NB4 (cell line): ENCODE measurements at regions not wholly inside any gene's neighbourhood (a gene's known extent, or its start where the extent isn't known, plus 50 kb on each side); places are given as distances from the start of the nearest gene placed in this dataset.
"Not testable (repeated sequence)": the region's sequence is repeated elsewhere in the genome, so short reads cannot be mapped to it uniquely, and the experiment has no call there.

Experiments
- DNase-seq: peaks from one replicate; pipeline ENCODE4 v3.0.0; 2010; ENCODE audit warnings: low read depth
- H3K4me3 ChIP-seq: one replicate; pipeline ENCODE4 v1.5.1; 2011; ENCODE audit warnings: mild to moderate bottlenecking, low read depth, low read length, moderate library complexity
- CTCF ChIP-seq: IDR thresholded peaks from one replicate; pipeline ENCODE4 v1.5.1; 2012; ENCODE audit warnings: low read depth, low read length
- MAX ChIP-seq: IDR thresholded peaks from 2 replicates; pipeline ENCODE4 v1.6.1; 2011; ENCODE audit warnings: low read depth, low read length
- MYC ChIP-seq: IDR thresholded peaks from 2 replicates; pipeline ENCODE4 v1.6.1; 2011; ENCODE audit warnings: low read depth, low read length
- POLR2A ChIP-seq: IDR thresholded peaks from 2 replicates; pipeline ENCODE4 v1.6.1; 2011; ENCODE audit warnings: mild to moderate bottlenecking; ENCODE audit not compliant: insufficient read length; ENCODE audit errors: extremely low read depth

GRCh38 chr11:38543311-38543710 lies 1945.3 kb upstream of the RAG2 start:
- no peak for TF ChIP-seq POLR2A
- no peak for TF ChIP-seq MAX
- no peak for TF ChIP-seq MYC
- TF ChIP-seq CTCF: no peak
- DNase-seq: no peak
- no peak overlapping the region for H3K4me3 ChIP-seq

- TF ChIP-seq MYC (no peak), MAX (no peak), CTCF (no peak), POLR2A (no peak)
- no peak overlapping the region for H3K4me3 ChIP-seq
- DNase-seq: no peak
Measured at GRCh38 chr11:38538866-38539680, 1941.0 kb upstream of the RAG2 start.

- H3K4me3 ChIP-seq: no peak overlapping the region
- DNase-seq: no peak
- TF ChIP-seq MAX (no peak), CTCF (no peak), MYC (no peak), POLR2A (no peak)
Measured at GRCh38 chr11:38530226-38530625, 1932.2 kb upstream of the RAG2 start.

GRCh38 chr11:38524945-38525344 lies 1926.9 kb upstream of the RAG2 start:
- no peak overlapping the region for H3K4me3 ChIP-seq
- no peak for TF ChIP-seq MYC
- no peak for TF ChIP-seq MAX
- TF ChIP-seq POLR2A: no peak
- TF ChIP-seq CTCF: no peak
- DNase-seq: no peak

GRCh38 chr11:38517991-38518390 lies 1920.0 kb upstream of the RAG2 start:
- no peak for DNase-seq
- no peak overlapping the region for H3K4me3 ChIP-seq
- TF ChIP-seq POLR2A: no peak
- TF ChIP-seq MYC: no peak
- TF ChIP-seq CTCF: no peak
- no peak for TF ChIP-seq MAX

- not testable (repeated sequence) for DNase-seq, H3K4me3 ChIP-seq
Measured at GRCh38 chr11:38512830-38513229, 1914.8 kb upstream of the RAG2 start.
